ENCODE measurements at regions not wholly inside any gene's neighbourhood (a gene's known extent, or its start where the extent isn't known, plus 50 kb on each side); places are given as distances from the start of the nearest gene placed in this dataset.

DNA sequence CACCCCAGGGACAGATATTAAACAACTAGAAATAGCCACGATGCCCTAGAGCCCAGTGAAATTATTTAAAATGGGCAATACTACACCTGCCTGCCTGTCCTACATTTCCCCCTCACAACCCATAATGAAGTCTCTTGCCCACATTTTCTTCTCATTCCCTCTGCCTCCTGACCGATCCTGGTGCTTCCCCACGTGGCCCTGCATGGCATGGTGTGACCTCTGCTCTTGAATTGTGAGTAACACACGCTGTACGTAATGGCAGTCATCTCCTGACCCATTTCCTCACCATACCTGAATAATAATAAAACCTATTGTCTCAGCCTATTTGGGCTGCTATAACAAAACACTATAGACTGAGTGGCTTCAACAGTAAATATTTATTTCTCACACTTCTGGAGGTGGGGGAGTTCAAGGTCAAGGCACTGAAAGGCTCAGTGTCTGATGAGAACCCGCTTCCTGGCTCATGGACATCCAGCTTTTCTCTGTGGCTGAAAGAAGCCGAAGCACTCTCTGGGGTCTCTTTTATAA is 77.0 kb upstream of the ENPP6 start:
- TF ChIP-seq TFCP2L1 (CRISPR knock-in tag; IDR thresholded peaks at IDR 0.05) = no peak
- no peak for TF ChIP-seq ESRRA (IDR thresholded peaks at IDR 0.05; ENCODE audit: borderline replicate concordance, low read length)
- TF ChIP-seq, protein P1, sequence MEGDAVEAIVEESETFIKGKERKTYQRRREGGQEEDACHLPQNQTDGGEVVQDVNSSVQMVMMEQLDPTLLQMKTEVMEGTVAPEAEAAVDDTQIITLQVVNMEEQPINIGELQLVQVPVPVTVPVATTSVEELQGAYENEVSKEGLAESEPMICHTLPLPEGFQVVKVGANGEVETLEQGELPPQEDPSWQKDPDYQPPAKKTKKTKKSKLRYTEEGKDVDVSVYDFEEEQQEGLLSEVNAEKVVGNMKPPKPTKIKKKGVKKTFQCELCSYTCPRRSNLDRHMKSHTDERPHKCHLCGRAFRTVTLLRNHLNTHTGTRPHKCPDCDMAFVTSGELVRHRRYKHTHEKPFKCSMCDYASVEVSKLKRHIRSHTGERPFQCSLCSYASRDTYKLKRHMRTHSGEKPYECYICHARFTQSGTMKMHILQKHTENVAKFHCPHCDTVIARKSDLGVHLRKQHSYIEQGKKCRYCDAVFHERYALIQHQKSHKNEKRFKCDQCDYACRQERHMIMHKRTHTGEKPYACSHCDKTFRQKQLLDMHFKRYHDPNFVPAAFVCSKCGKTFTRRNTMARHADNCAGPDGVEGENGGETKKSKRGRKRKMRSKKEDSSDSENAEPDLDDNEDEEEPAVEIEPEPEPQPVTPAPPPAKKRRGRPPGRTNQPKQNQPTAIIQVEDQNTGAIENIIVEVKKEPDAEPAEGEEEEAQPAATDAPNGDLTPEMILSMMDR (IDR thresholded peaks at IDR 0.05) = no peak
- no peak for TF ChIP-seq JUNB (IDR thresholded peaks at IDR 0.05)
- no peak for TF ChIP-seq RCOR1 (IDR thresholded peaks at IDR 0.05; ENCODE audit: low read depth, low read length)
- no peak for TF ChIP-seq KDM1A (IDR thresholded peaks at IDR 0.05; ENCODE audit: low read depth)
- no peak for TF ChIP-seq TP53 (CRISPR knock-in tag; IDR thresholded peaks at IDR 0.05)
- no peak for TF ChIP-seq RAD21 (conservative IDR thresholded peaks at IDR 0.05 in 1 of 2, IDR thresholded peaks at IDR 0.05 in 1 of 2)

All from A549 (cell line).